Neuron (in vitro differentiated cells): ENCODE measurements at regions not wholly inside any gene's neighbourhood (a gene's known extent, or its start where the extent isn't known, plus 50 kb on each side); places are given as distances from the start of the nearest gene placed in this dataset.

Source experiments
- H2AFZ ChIP-seq: one replicate; pipeline ENCODE4 v1.6.1; 2013; ENCODE audit warnings: low read depth, mild to moderate bottlenecking, inconsistent platforms, low read length, moderate library complexity
- H3K27me3 ChIP-seq: one replicate; pipeline ENCODE4 v1.6.1; 2013; ENCODE audit warnings: low read length; ENCODE audit not compliant: insufficient read depth
- H3K36me3 ChIP-seq: one replicate; pipeline ENCODE4 v1.6.1; 2013; ENCODE audit warnings: low read length; ENCODE audit not compliant: insufficient read depth
- H3K4me1 ChIP-seq: one replicate; pipeline ENCODE4 v1.6.1; 2013; ENCODE audit warnings: low read length; ENCODE audit not compliant: insufficient read depth
- H3K4me3 ChIP-seq: 2 replicates; pipeline ENCODE4 v1.5.1; 2013; ENCODE audit warnings: mild to moderate bottlenecking, low read length, moderate library complexity
- H3K9me3 ChIP-seq: one replicate; pipeline ENCODE4 v1.6.1; 2013; ENCODE audit warnings: low read length

GRCh38 chr4:31051151-31051550 lies 331.0 kb downstream of the PCDH7 start:
- Histone ChIP-seq H3K9me3 (no peaks in the 10 kb centered on the region), H3K4me3 (no peak overlapping the region), H3K36me3 (no peaks in the 10 kb centered on the region), H2AFZ (no peak overlapping the region), H3K27me3 (no peaks in the 10 kb centered on the region), H3K4me1 (peaks cover 6% of the 10 kb centered on the region)

- no peaks in the 10 kb centered on the region for H3K36me3 ChIP-seq
- H3K9me3 ChIP-seq, result no peaks in the 10 kb centered on the region
- H2AFZ ChIP-seq, result no peak overlapping the region
- H3K27me3 ChIP-seq, result no peaks in the 10 kb centered on the region
- peaks cover 6% of the 10 kb centered on the region for H3K4me1 ChIP-seq
- no peak overlapping the region for H3K4me3 ChIP-seq
Observed at GRCh38 chr4:31051565-31051964, 331.4 kb downstream of the PCDH7 start.

- Histone ChIP-seq H3K4me3 (no peak overlapping the region), H3K9me3 (no peaks in the 10 kb centered on the region), H2AFZ (no peak overlapping the region), H3K36me3 (no peaks in the 10 kb centered on the region), H3K27me3 (no peaks in the 10 kb centered on the region), H3K4me1 (peaks cover 6% of the 10 kb centered on the region)
Observed at GRCh38 chr4:31052519-31052918, 332.4 kb downstream of the PCDH7 start.

GRCh38 chr4:31053451-31053850 lies 333.3 kb downstream of the PCDH7 start:
- no peaks in the 10 kb centered on the region for H3K9me3 ChIP-seq
- H3K4me3 ChIP-seq, result no peak overlapping the region
- no peaks in the 10 kb centered on the region for H3K27me3 ChIP-seq
- H2AFZ ChIP-seq, result no peak overlapping the region
- H3K36me3 ChIP-seq, result no peaks in the 10 kb centered on the region
- H3K4me1 ChIP-seq, result peaks cover 4% of the 10 kb centered on the region

- H2AFZ ChIP-seq, result no peak overlapping the region
- peaks cover 8% of the 10 kb centered on the region for H3K4me1 ChIP-seq
- no peaks in the 10 kb centered on the region for H3K27me3 ChIP-seq
Observed at GRCh38 chr4:31054295-31054694, 334.1 kb downstream of the PCDH7 start.

GRCh38 chr4:31058656-31059055 lies 338.5 kb downstream of the PCDH7 start:
- H3K27me3 ChIP-seq, result no peaks in the 10 kb centered on the region
- H3K9me3 ChIP-seq, result no peaks in the 10 kb centered on the region
- peaks cover 10% of the 10 kb centered on the region for H3K4me1 ChIP-seq
- H3K4me3 ChIP-seq, result no peak overlapping the region
- H2AFZ ChIP-seq, result no peak overlapping the region
- no peaks in the 10 kb centered on the region for H3K36me3 ChIP-seq

More at GRCh38 chr4:31054295-31054694, 334.1 kb downstream of the PCDH7 start:
- Histone ChIP-seq H3K9me3 (no peaks in the 10 kb centered on the region), H3K4me3 (no peak overlapping the region), H3K36me3 (no peaks in the 10 kb centered on the region)

GRCh38 chr4:31059753-31060522 lies 339.8 kb downstream of the PCDH7 start:
- Histone ChIP-seq H3K36me3 (no peaks in the 10 kb centered on the region), H2AFZ (no peak overlapping the region), H3K27me3 (no peaks in the 10 kb centered on the region), H3K4me3 (no peak overlapping the region), H3K4me1 (peaks cover 10% of the 10 kb centered on the region), H3K9me3 (no peaks in the 10 kb centered on the region)

GRCh38 chr4:31065086-31065485 lies 344.9 kb downstream of the PCDH7 start:
- H3K27me3 ChIP-seq, result no peaks in the 10 kb centered on the region
- no peak overlapping the region for H3K4me3 ChIP-seq
- no peaks in the 10 kb centered on the region for H3K36me3 ChIP-seq

GRCh38 chr4:31068257-31069075 lies 348.3 kb downstream of the PCDH7 start:
- H2AFZ ChIP-seq, result no peak overlapping the region
- H3K36me3 ChIP-seq, result no peaks in the 10 kb centered on the region
- no peaks in the 10 kb centered on the region for H3K27me3 ChIP-seq
- no peaks in the 10 kb centered on the region for H3K9me3 ChIP-seq
- no peak overlapping the region for H3K4me3 ChIP-seq
- peaks cover 11% of the 10 kb centered on the region for H3K4me1 ChIP-seq

More at GRCh38 chr4:31065086-31065485, 344.9 kb downstream of the PCDH7 start:
- H2AFZ ChIP-seq, result no peak overlapping the region
- H3K9me3 ChIP-seq, result no peaks in the 10 kb centered on the region
- H3K4me1 ChIP-seq, result peaks cover 4% of the 10 kb centered on the region

- H3K4me1 ChIP-seq, result peaks cover 11% of the 10 kb centered on the region
- no peak overlapping the region for H3K4me3 ChIP-seq
- no peaks in the 10 kb centered on the region for H3K27me3 ChIP-seq
- H2AFZ ChIP-seq, result no peak overlapping the region
- H3K36me3 ChIP-seq, result no peaks in the 10 kb centered on the region
- H3K9me3 ChIP-seq, result no peaks in the 10 kb centered on the region
Observed at GRCh38 chr4:31069151-31069550, 349.0 kb downstream of the PCDH7 start.

- H3K27me3 ChIP-seq, result no peaks in the 10 kb centered on the region
- no peaks in the 10 kb centered on the region for H3K36me3 ChIP-seq
- H2AFZ ChIP-seq, result no peak overlapping the region
- H3K4me1 ChIP-seq, result peaks cover 11% of the 10 kb centered on the region
- no peaks in the 10 kb centered on the region for H3K9me3 ChIP-seq
- no peak overlapping the region for H3K4me3 ChIP-seq
Observed at GRCh38 chr4:31071508-31072486, 351.6 kb downstream of the PCDH7 start.

- Histone ChIP-seq H2AFZ (no peak overlapping the region), H3K27me3 (no peaks in the 10 kb centered on the region), H3K4me3 (no peak overlapping the region), H3K36me3 (no peaks in the 10 kb centered on the region), H3K9me3 (no peaks in the 10 kb centered on the region), H3K4me1 (peaks cover 7% of the 10 kb centered on the region)
Observed at GRCh38 chr4:31075969-31076368, 355.8 kb downstream of the PCDH7 start.
